ENCODE measurements at regions not wholly inside any gene's neighbourhood (a gene's known extent, or its start where the extent isn't known, plus 50 kb on each side); places are given as distances from the start of the nearest gene placed in this dataset.
A peak's percentile ranks its signal among the peaks of the same experiment; 100 is the strongest.
"Not testable (repeated sequence)": the region's sequence is repeated elsewhere in the genome, so short reads cannot be mapped to it uniquely, and the experiment has no call there.

- DNase-seq (ENCODE audit: low spot score): no peak
These were observed 66.1 kb downstream of the RBMX2 start for GRCh38 chrX:130467936-130468335.

- no peak for DNase-seq (ENCODE audit: low spot score)
These were observed 66.7 kb downstream of the RBMX2 start for GRCh38 chrX:130468395-130468923.

- no peak for DNase-seq (ENCODE audit: low spot score)
These were observed 81.1 kb downstream of the RBMX2 start for GRCh38 chrX:130482871-130483270.

- no peak for DNase-seq (ENCODE audit: low spot score)
These were observed 84.1 kb downstream of the RBMX2 start for GRCh38 chrX:130485870-130486269.

- not testable (repeated sequence) for DNase-seq (ENCODE audit: low spot score)
These were observed 93.7 kb downstream of the RBMX2 start for GRCh38 chrX:130495502-130495901.

- DNase-seq (ENCODE audit: low spot score): no peak
These were observed 95.7 kb downstream of the RBMX2 start for GRCh38 chrX:130497531-130497930.

GRCh38 chrX:130498653-130499274, 97.0 kb downstream of the RBMX2 start:
- DNase-seq (ENCODE audit: low spot score): no peak

GRCh38 chrX:130502016-130502570, 100.3 kb downstream of the RBMX2 start:
- DNase-seq (ENCODE audit: low spot score): no peak

- DNase-seq (ENCODE audit: low spot score): no peak
These were observed 102.2 kb downstream of the RBMX2 start for GRCh38 chrX:130504019-130504418.

GRCh38 chrX:130507015-130507414, 105.2 kb downstream of the RBMX2 start:
- DNase-seq (ENCODE audit: low spot score): no peak

- DNase-seq (ENCODE audit: low spot score): not testable (repeated sequence)
These were observed 110.7 kb downstream of the RBMX2 start for GRCh38 chrX:130512534-130512933.

- DNase-seq (ENCODE audit: low spot score): no peak
These were observed 114.3 kb downstream of the RBMX2 start for GRCh38 chrX:130516123-130516522.

GRCh38 chrX:130523460-130524394, 121.9 kb downstream of the RBMX2 start:
- DNase-seq (ENCODE audit: low spot score): no peak

GRCh38 chrX:130524476-130525194, 122.8 kb downstream of the RBMX2 start:
- no peak for DNase-seq (ENCODE audit: low spot score)

- no peak for DNase-seq (ENCODE audit: low spot score)
These were observed 127.7 kb downstream of the RBMX2 start for GRCh38 chrX:130529531-130529930.

- DNase-seq (ENCODE audit: low spot score): no peak
These were observed 129.3 kb downstream of the RBMX2 start for GRCh38 chrX:130531066-130531465.

GRCh38 chrX:130539721-130540321, 138.0 kb downstream of the RBMX2 start:
- DNase-seq (ENCODE audit: low spot score): peak; percentile 12

GRCh38 chrX:130543603-130544325, 142.0 kb downstream of the RBMX2 start:
- DNase-seq (ENCODE audit: low spot score): no peak

- DNase-seq (ENCODE audit: low spot score): no peak
These were observed 144.0 kb downstream of the RBMX2 start for GRCh38 chrX:130545796-130546195.

- DNase-seq (ENCODE audit: low spot score): not testable (repeated sequence)
These were observed 147.6 kb downstream of the RBMX2 start for GRCh38 chrX:130549382-130549781.

GRCh38 chrX:130550351-130550750, 148.6 kb downstream of the RBMX2 start:
- no peak for DNase-seq (ENCODE audit: low spot score)

Data from CD4-positive, alpha-beta T cell treated with Interleukin-6 at 100 ng/mL for 8 hours (primary cell).